GM23338 (cell line): ENCODE measurements at regions not wholly inside any gene's neighbourhood (a gene's known extent, or its start where the extent isn't known, plus 50 kb on each side); places are given as distances from the start of the nearest gene placed in this dataset.

Experiments used
- ATAC-seq: fragments of 200-7000 bp; cut with Tn5 transposase; 3 replicates; pipeline ENCODE4 v1.9.1; 2020
- DNase-seq: peaks from one replicate; pipeline ENCODE4 v3.0.0-alpha.2; 2015; ENCODE audit warnings: low spot score
- H2AFZ ChIP-seq: fragments of 200-600 bp; sonication (generic); 2 replicates; pipeline ENCODE4 v1.8.0; 2016; ENCODE audit warnings: antibody characterized with exemption, mild to moderate bottlenecking, moderate library complexity
- H3F3A ChIP-seq: fragments of 200-600 bp; sonication (generic); replicated peaks from 2 replicates; pipeline ENCODE4 v1.8.0; 2017; ENCODE audit warnings: antibody characterized with exemption, mixed run types, low read depth
- H3K27ac ChIP-seq: fragments of 200-600 bp; sonication (generic); 2 replicates; pipeline ENCODE4 v1.6.1; 2016; ENCODE audit warnings: low read depth
- H3K27me3 ChIP-seq: fragments of 200-600 bp; sonication (generic); 2 replicates; pipeline ENCODE4 v1.8.0; 2016; ENCODE audit warnings: mild to moderate bottlenecking, mixed run types, moderate library complexity; ENCODE audit not compliant: insufficient read depth
- H3K36me3 ChIP-seq: fragments of 200-600 bp; sonication (generic); 2 replicates; pipeline ENCODE4 v1.8.0; 2016; ENCODE audit warnings: mild to moderate bottlenecking; ENCODE audit not compliant: insufficient read depth
- H3K4me1 ChIP-seq: fragments of 200-600 bp; sonication (generic); 2 replicates; pipeline ENCODE4 v1.8.0; 2016; ENCODE audit warnings: mild to moderate bottlenecking, moderate library complexity; ENCODE audit not compliant: insufficient read depth
- H3K4me2 ChIP-seq: fragments of 200-600 bp; sonication (generic); 2 replicates; pipeline ENCODE4 v1.7.1; 2017; ENCODE audit warnings: mixed run types
- H3K4me3 ChIP-seq: fragments of 200-600 bp; sonication (generic); 2 replicates; pipeline ENCODE4 v1.6.1; 2016; ENCODE audit warnings: mixed run types
- H3K79me2 ChIP-seq: fragments of 200-600 bp; sonication (generic); replicated peaks from 2 replicates; pipeline ENCODE4 v1.8.0; 2017; ENCODE audit warnings: mild to moderate bottlenecking; ENCODE audit not compliant: insufficient read depth
- H3K9me2 ChIP-seq: fragments of 200-600 bp; sonication (generic); 2 replicates; pipeline ENCODE4 v1.8.0; 2017; ENCODE audit not compliant: insufficient read depth
- H4K20me1 ChIP-seq: fragments of 200-600 bp; sonication (generic); replicated peaks from 2 replicates; pipeline ENCODE4 v1.8.0; 2017; ENCODE audit warnings: mild to moderate bottlenecking; ENCODE audit not compliant: insufficient read depth
- H3K27ac Mint-ChIP-seq: 2 replicates; pipeline ENCODE4 v1.8.0; 2020; ENCODE audit warnings: inconsistent platforms, mild to moderate bottlenecking, moderate library complexity, mixed read lengths
- H3K27me3 Mint-ChIP-seq: 3 replicates; pipeline ENCODE4 v1.8.0; 2022; ENCODE audit warnings: low read depth, mild to moderate bottlenecking, moderate library complexity, mixed read lengths, inconsistent platforms; ENCODE audit not compliant: insufficient read depth, poor library complexity
- H3K36me3 Mint-ChIP-seq: 3 replicates; pipeline ENCODE4 v1.8.0; 2021; ENCODE audit warnings: low read depth, mild to moderate bottlenecking, inconsistent platforms, moderate library complexity, mixed read lengths
- H3K4me1 Mint-ChIP-seq: 3 replicates; pipeline ENCODE4 v1.8.0; 2020; ENCODE audit warnings: mild to moderate bottlenecking, inconsistent platforms, mixed read lengths
- H3K4me3 Mint-ChIP-seq: 3 replicates; pipeline ENCODE4 v1.8.0; 2021; ENCODE audit warnings: moderate library complexity, mild to moderate bottlenecking, inconsistent platforms, mixed read lengths
- H3K9me3 Mint-ChIP-seq: 3 replicates; pipeline ENCODE4 v1.8.0; 2020; ENCODE audit warnings: moderate library complexity, mild to moderate bottlenecking, inconsistent platforms, mixed read lengths
- CREB1 ChIP-seq: fragments of 250-450 bp; sonication (Bioruptor Pico); IDR thresholded peaks from 2 replicates; pipeline ENCODE4 v1.5.0; 2020; ENCODE audit warnings: low read depth, mild to moderate bottlenecking, moderate library complexity
- CTCF ChIP-seq, 2 experiments: fragments of 200-600 bp in 1 of 2; sonication (generic) in 1 of 2; conservative IDR thresholded peaks; 2 replicates each; pipeline versions ENCODE4 v1.5.1 to v1.6.1; 2016 to 2017; ENCODE audit warnings: antibody characterized with exemption in 2 of 2, low read depth in 2 of 2, mild to moderate bottlenecking in 2 of 2, moderate library complexity in 1 of 2
- ETS1 ChIP-seq: IDR thresholded peaks from 2 replicates; pipeline ENCODE4 v1.6.1; 2016; ENCODE audit warnings: antibody characterized with exemption
- EZH2 ChIP-seq: fragments of 200-600 bp; sonication (generic); IDR thresholded peaks from one replicate; pipeline ENCODE4 v1.8.0; 2017; ENCODE audit warnings: antibody characterized with exemption, mild to moderate bottlenecking, low read depth; ENCODE audit not compliant: unreplicated experiment
- EZH2phosphoT487 ChIP-seq: fragments of 200-600 bp; sonication (generic); IDR thresholded peaks from one replicate; pipeline ENCODE4 v1.8.1; 2018; ENCODE audit warnings: antibody characterized with exemption; ENCODE audit not compliant: unreplicated experiment
- JUNB ChIP-seq: IDR thresholded peaks from one replicate; pipeline ENCODE4 v1.6.1; 2016; ENCODE audit warnings: antibody characterized with exemption; ENCODE audit not compliant: unreplicated experiment
- NANOG ChIP-seq: IDR thresholded peaks from 2 replicates; pipeline ENCODE4 v1.6.1; 2016; ENCODE audit warnings: antibody characterized with exemption, borderline replicate concordance
- POLR2AphosphoS5 ChIP-seq: IDR thresholded peaks from 2 replicates; pipeline ENCODE4 v1.6.1; 2016; ENCODE audit warnings: antibody characterized with exemption, low read depth
- REST ChIP-seq: IDR thresholded peaks from one replicate; pipeline ENCODE4 v1.6.1; 2018; ENCODE audit warnings: antibody characterized with exemption; ENCODE audit not compliant: unreplicated experiment
- STAT1 ChIP-seq: IDR thresholded peaks from one replicate; pipeline ENCODE4 v1.6.1; 2016; ENCODE audit warnings: antibody characterized with exemption; ENCODE audit not compliant: unreplicated experiment
- ZNF114 ChIP-seq: fragments of 250-450 bp; sonication (Bioruptor Pico); IDR thresholded peaks from 2 replicates; pipeline ENCODE4 v1.5.0; 2020; ENCODE audit warnings: mild to moderate bottlenecking, moderate library complexity
- ZNF331 ChIP-seq: fragments of 250-450 bp; sonication (Bioruptor Pico); IDR thresholded peaks from 2 replicates; pipeline ENCODE4 v1.5.0; 2020; ENCODE audit warnings: low read depth, mild to moderate bottlenecking, moderate library complexity
- ZNF462 ChIP-seq: fragments of 250-450 bp; sonication (Bioruptor Pico); IDR thresholded peaks from 2 replicates; pipeline ENCODE4 v1.5.0; 2020; ENCODE audit warnings: mild to moderate bottlenecking, moderate library complexity

- 0 out of 2 replicates have a peak, but pooled peaks cover under 1% of the 10 kb centered on the region for H3K36me3 ChIP-seq
- no peaks in the 10 kb centered on the region for H4K20me1 ChIP-seq
- Mint-ChIP-seq H3K9me3 (peaks cover 62% of the 10 kb centered on the region), H3K36me3 (peaks cover 76% of the 10 kb centered on the region), H3K4me3 (no peak overlapping the region), H3K27ac (no peak overlapping the region), H3K4me1 (peaks cover 25% of the 10 kb centered on the region), H3K27me3 (peaks cover 4% of the 10 kb centered on the region)
- H3K4me3 ChIP-seq, result no peak overlapping the region
- H3K4me2 ChIP-seq, result no peak overlapping the region
- peaks cover 8% of the 10 kb centered on the region; the same call in 1 of the 2 replicates for H3K4me1 ChIP-seq
- no peak overlapping the region for H3K27ac ChIP-seq
- H3F3A ChIP-seq, result 0 out of 2 replicates have a peak, but pooled peaks cover 4% of the 10 kb centered on the region
- peaks cover 16% of the 10 kb centered on the region; the same call in 1 of the 2 replicates for H3K9me2 ChIP-seq
- DNase-seq (no peak), ATAC-seq (no peak)
- H2AFZ ChIP-seq, result peak overlapping the region; percentile 4; the same call in 1 of the 2 replicates
- TF ChIP-seq ZNF331 (no peak), CTCF (conservative IDR thresholded peaks at IDR 0.05; ENCODE audit: low read depth in 2 of 2) (no peak), ZNF114 (CRISPR knock-in tag) (no peak), JUNB (no peak), REST (no peak), ETS1 (no peak), POLR2AphosphoS5 (no peak), ZNF462 (CRISPR knock-in tag) (no peak), CREB1 (CRISPR knock-in tag) (no peak), STAT1 (no peak), NANOG (no peak), EZH2phosphoT487 (no peak), EZH2 (no peak)
- no peaks in the 10 kb centered on the region for H3K79me2 ChIP-seq
- no peaks in the 10 kb centered on the region for H3K27me3 ChIP-seq
Observed at GRCh38 chr7:138212314-138212713, 136.1 kb downstream of the AKR1D1 start.
